CD14-positive monocyte (primary cell): ENCODE measurements at regions not wholly inside any gene's neighbourhood (a gene's known extent, or its start where the extent isn't known, plus 50 kb on each side); places are given as distances from the start of the nearest gene placed in this dataset.

Source experiments
- DNase-seq, 3 donors: peaks; one replicate each; pipeline ENCODE4 v3.0.0-alpha.2; 2011 to 2022
- H2AFZ ChIP-seq: 2 replicates; pipeline ENCODE4 v1.6.0; 2012; ENCODE audit warnings: mild to moderate bottlenecking, low read depth, low read length, inconsistent platforms; ENCODE audit not compliant: insufficient read depth, poor library complexity, severe bottlenecking
- H3K27ac ChIP-seq, 2 donors: 1 replicate in 1 of 2; 2 replicates in 1 of 2; pipeline ENCODE4 v1.5.1; 2012 to 2013; ENCODE audit warnings: low read length in 2 of 2, control low read depth in 1 of 2, inconsistent platforms in 1 of 2, low read depth in 1 of 2, mild to moderate bottlenecking in 1 of 2
- H3K27me3 ChIP-seq, 2 donors: one replicate each; pipeline versions ENCODE4 v1.6.0 to v1.6.1; 2011 to 2013; ENCODE audit warnings: low read length in 2 of 2; ENCODE audit not compliant: control insufficient read depth in 2 of 2, insufficient read depth in 2 of 2
- H3K36me3 ChIP-seq, 2 donors: replicated peaks in 1 of 2; 1 replicate in 1 of 2; 2 replicates in 1 of 2; pipeline versions ENCODE4 v1.5.1 to v1.6.1; 2012 to 2013; ENCODE audit warnings: low read length in 2 of 2, control low read depth in 1 of 2, inconsistent platforms in 1 of 2, mild to moderate bottlenecking in 1 of 2; ENCODE audit not compliant: insufficient read depth in 2 of 2, control insufficient read depth in 1 of 2
- H3K4me1 ChIP-seq, 2 donors: 1 replicate in 1 of 2; 2 replicates in 1 of 2; pipeline versions ENCODE4 v1.5.1 to v1.6.1; 2012 to 2013; ENCODE audit warnings: low read length in 2 of 2, control low read depth in 1 of 2, inconsistent platforms in 1 of 2, mild to moderate bottlenecking in 1 of 2, moderate library complexity in 1 of 2; ENCODE audit not compliant: insufficient read depth in 2 of 2, control insufficient read depth in 1 of 2
- H3K4me2 ChIP-seq: replicated peaks from 2 replicates; pipeline ENCODE3; 2012; ENCODE audit warnings: low read length, moderate library complexity, mild to moderate bottlenecking; ENCODE audit not compliant: poor library complexity, severe bottlenecking; ENCODE audit errors: extremely low read depth
- H3K4me3 ChIP-seq, 3 experiments: fragments of 200-600 bp in 1 of 3; sonication (generic) in 1 of 3; replicated peaks in 1 of 3; 1 replicate in 2 of 3; 2 replicates in 1 of 3; pipeline ENCODE4 v1.5.1; 2011 to 2013; ENCODE audit warnings: low read length in 3 of 3, mild to moderate bottlenecking in 3 of 3, control low read depth in 2 of 3, low read depth in 2 of 3, inconsistent platforms in 1 of 3, moderate library complexity in 1 of 3
- H3K79me2 ChIP-seq: 2 replicates; pipeline ENCODE4 v1.6.0; 2012; ENCODE audit warnings: mild to moderate bottlenecking, control low read depth, inconsistent platforms, low read length, moderate library complexity; ENCODE audit not compliant: insufficient read depth
- H3K9ac ChIP-seq: 2 replicates; pipeline ENCODE4 v1.6.0; 2017; ENCODE audit warnings: low read length, mild to moderate bottlenecking; ENCODE audit not compliant: insufficient read depth, poor library complexity, severe bottlenecking
- H3K9me3 ChIP-seq, 2 donors: replicated peaks in 1 of 2; 1 replicate in 1 of 2; 2 replicates in 1 of 2; pipeline versions ENCODE4 v1.5.1 to v1.6.1; 2012 to 2013; ENCODE audit warnings: low read length in 2 of 2, control low read depth in 1 of 2; ENCODE audit not compliant: control insufficient read depth in 1 of 2, insufficient read depth in 1 of 2
- H4K20me1 ChIP-seq: 2 replicates; pipeline ENCODE4 v1.6.0; 2012; ENCODE audit warnings: mild to moderate bottlenecking, low read length, control low read depth, moderate library complexity; ENCODE audit not compliant: insufficient read depth
- H3K27ac Mint-ChIP-seq, 7 donors: one replicate each; pipeline ENCODE4 v1.8.0; 2020; ENCODE audit warnings: mild to moderate bottlenecking in 7 of 7, mixed read lengths in 7 of 7, moderate library complexity in 6 of 7, inconsistent platforms in 2 of 7
- H3K27me3 Mint-ChIP-seq, 3 donors: one replicate each; pipeline ENCODE4 v1.8.0; 2021 to 2022; ENCODE audit warnings: low read depth in 3 of 3, mild to moderate bottlenecking in 3 of 3, mixed read lengths in 3 of 3, moderate library complexity in 3 of 3, inconsistent platforms in 1 of 3
- H3K36me3 Mint-ChIP-seq, 2 donors: one replicate each; pipeline ENCODE4 v1.8.0; 2020; ENCODE audit warnings: mixed read lengths in 2 of 2, inconsistent platforms in 1 of 2, mild to moderate bottlenecking in 1 of 2
- H3K4me1 Mint-ChIP-seq: one replicate; pipeline ENCODE4 v1.8.0; 2020; ENCODE audit warnings: mild to moderate bottlenecking, mixed read lengths
- H3K4me3 Mint-ChIP-seq, 2 donors: one replicate each; pipeline ENCODE4 v1.8.0; 2020; ENCODE audit warnings: mild to moderate bottlenecking in 2 of 2, mixed read lengths in 2 of 2, moderate library complexity in 1 of 2
- H3K9me3 Mint-ChIP-seq, 7 donors: one replicate each; pipeline ENCODE4 v1.8.0; 2020 to 2022; ENCODE audit warnings: mixed read lengths in 7 of 7, mild to moderate bottlenecking in 6 of 7, moderate library complexity in 6 of 7, inconsistent platforms in 2 of 7
- CTCF ChIP-seq: fragments of 200-600 bp; IDR thresholded peaks from one replicate; pipeline ENCODE4 v1.8.0; 2022; ENCODE audit warnings: antibody characterized with exemption, mild to moderate bottlenecking
- WGBS: methylation state at CpG from one replicate; pipeline ENCODE4 v1.1.5; 2013; ENCODE audit warnings: missing lambda C conversion rate; ENCODE audit not compliant: insufficient coverage; 5-methylcytosine and 5-hydroxymethylcytosine counted together
- intact Hi-C, 2 donors: fragments of 100-400 bp; cut with micrococcal nuclease; formaldehyde crosslinking; loops; one replicate each; pipeline versions ENCODE4 v1.15.0 to v1.15.1; 2023

GRCh38 chr2:116754381-116755101 lies 1060.0 kb upstream of the DDX18 start:
- Mint-ChIP-seq H3K27me3 (no peaks in the 10 kb centered on the region), H3K4me1 (no peaks in the 10 kb centered on the region), H3K9me3 (peaks cover 0 to 7% (median 1%) of the 10 kb centered on the region in 7 donors), H3K36me3 (no peaks in the 10 kb centered on the region), H3K4me3 (no peak overlapping the region), H3K27ac (no peak overlapping the region)
- H3K4me1 ChIP-seq = no peaks in the 10 kb centered on the region
- no peaks in the 10 kb centered on the region for H3K36me3 ChIP-seq
- no peak overlapping the region for H3K4me3 ChIP-seq
- no peak for DNase-seq
- H3K27me3 ChIP-seq = no peaks in the 10 kb centered on the region
- no peaks in the 10 kb centered on the region for H3K79me2 ChIP-seq
- intact Hi-C loops = no loop called here
- 62% methylated on average over 6 of the region's 13 CpGs for WGBS
- no peak overlapping the region for H3K9ac ChIP-seq
- TF ChIP-seq CTCF = no peak
- no peak overlapping the region for H3K4me2 ChIP-seq
- H3K27ac ChIP-seq = no peak overlapping the region
- H4K20me1 ChIP-seq = no peaks in the 10 kb centered on the region
- H2AFZ ChIP-seq = no peak overlapping the region
- peaks cover 5 to 8% of the 10 kb centered on the region in 2 donors for H3K9me3 ChIP-seq

- Histone ChIP-seq H4K20me1 (no peaks in the 10 kb centered on the region), H3K79me2 (no peaks in the 10 kb centered on the region), H3K9me3 (peaks cover 2 to 8% of the 10 kb centered on the region in 2 donors), H3K4me1 (no peaks in the 10 kb centered on the region), H3K4me3 (no peak overlapping the region), H3K27me3 (no peaks in the 10 kb centered on the region), H3K36me3 (no peaks in the 10 kb centered on the region), H3K27ac (no peak overlapping the region), H3K9ac (no peak overlapping the region), H2AFZ (no peak overlapping the region), H3K4me2 (no peak overlapping the region)
- Mint-ChIP-seq H3K27ac (no peak overlapping the region), H3K9me3 (peaks cover 0 to 8% (median 2%) of the 10 kb centered on the region in 7 donors), H3K4me1 (no peaks in the 10 kb centered on the region), H3K36me3 (no peaks in the 10 kb centered on the region), H3K27me3 (no peaks in the 10 kb centered on the region), H3K4me3 (no peak overlapping the region)
- no peak for TF ChIP-seq CTCF
- intact Hi-C loops = no loop called here
- DNase-seq = no peak
- WGBS = 60% methylated on average over 1 of the region's 1 CpG
These were observed 1052.6 kb upstream of the DDX18 start for GRCh38 chr2:116761864-116762263.
